Omental fat pad (tissue), 3 donors: ENCODE measurements at regions not wholly inside any gene's neighbourhood (a gene's known extent, or its start where the extent isn't known, plus 50 kb on each side); places are given as distances from the start of the nearest gene placed in this dataset.

Experiments used
- ATAC-seq: fragments of 150-250 bp; one replicate; pipeline ENCODE4 v1.9.1; 2016; ENCODE audit warnings: mild to moderate bottlenecking, moderate library complexity; ENCODE audit not compliant: low FRiP score
- DNase-seq: peaks from one replicate; pipeline ENCODE4 v3.0.0-alpha.2; 2019; ENCODE audit warnings: low spot score
- CTCF ChIP-seq, 3 donors: fragments of 450-650 bp; IDR thresholded peaks; one replicate each; pipeline ENCODE4 v1.5.1; 2016 to 2017; ENCODE audit warnings: antibody characterized with exemption in 3 of 3, mild to moderate bottlenecking in 3 of 3, moderate library complexity in 2 of 3

GRCh38 chr12:66963901-66964300 lies 285.0 kb upstream of the GRIP1 start:
- no peak for DNase-seq
- ATAC-seq: no peak
- no peak for TF ChIP-seq CTCF (IDR thresholded peaks at IDR 0.05)

- ATAC-seq (no peak), DNase-seq (no peak)
- no peak for TF ChIP-seq CTCF (IDR thresholded peaks at IDR 0.05)
These were observed 285.8 kb upstream of the GRIP1 start for GRCh38 chr12:66964629-66965028.

GRCh38 chr12:66965621-66966020 lies 286.7 kb upstream of the GRIP1 start:
- TF ChIP-seq CTCF (IDR thresholded peaks at IDR 0.05): no peak
- ATAC-seq: no peak
- no peak for DNase-seq

GRCh38 chr12:66971816-66972215 lies 292.9 kb upstream of the GRIP1 start:
- no peak for TF ChIP-seq CTCF (IDR thresholded peaks at IDR 0.05)
- ATAC-seq (no peak), DNase-seq (no peak)

- DNase-seq: no peak
- ATAC-seq: no peak
- no peak for TF ChIP-seq CTCF (IDR thresholded peaks at IDR 0.05)
These were observed 292.6 kb upstream of the CAND1 start for GRCh38 chr12:66976526-66976925.

- no peak for TF ChIP-seq CTCF (IDR thresholded peaks at IDR 0.05)
- no peak for DNase-seq
- no peak for ATAC-seq
These were observed 290.4 kb upstream of the CAND1 start for GRCh38 chr12:66978802-66979201.

- no peak for DNase-seq
These were observed 289.9 kb upstream of the CAND1 start for GRCh38 chr12:66979251-66979650.

More at GRCh38 chr12:66979251-66979650, 289.9 kb upstream of the CAND1 start:
- ATAC-seq: no peak
- TF ChIP-seq CTCF (IDR thresholded peaks at IDR 0.05): no peak
